GM18951 (cell line): ENCODE measurements at regions not wholly inside any gene's neighbourhood (a gene's known extent, or its start where the extent isn't known, plus 50 kb on each side); places are given as distances from the start of the nearest gene placed in this dataset.

Experiments used
- POLR2A ChIP-seq: IDR thresholded peaks from 4 replicates; pipeline ENCODE4 v1.6.1; 2011; ENCODE audit warnings: mild to moderate bottlenecking; ENCODE audit not compliant: insufficient read length, insufficient read depth; ENCODE audit errors: extremely low read depth
- in situ Hi-C: fragments of 300-500 bp; cut with MboI; formaldehyde crosslinking; loops from one replicate; pipeline ENCODE4 v1.12.0; 2022; ENCODE audit warnings: low sequenced_read_pairs, mixed read lengths, inconsistent platforms; ENCODE audit not compliant: unreplicated experiment

- in situ Hi-C loops: no loop called here
- no peak for TF ChIP-seq POLR2A
These were observed 56.7 kb upstream of the ARHGAP28 start for GRCh38 chr18:6672821-6673308.

GRCh38 chr18:6677086-6677485, 52.4 kb upstream of the ARHGAP28 start:
- in situ Hi-C loops: no loop called here
- TF ChIP-seq POLR2A: no peak

GRCh38 chr18:6679201-6679600, 50.3 kb upstream of the ARHGAP28 start:
- TF ChIP-seq POLR2A: no peak
- in situ Hi-C loops: no loop called here
